Left renal cortex interstitium (tissue), 4 donors: ENCODE measurements at regions not wholly inside any gene's neighbourhood (a gene's known extent, or its start where the extent isn't known, plus 50 kb on each side); places are given as distances from the start of the nearest gene placed in this dataset.
A peak's percentile ranks its signal among the peaks of the same experiment; 100 is the strongest.
"Not testable (repeated sequence)": the region's sequence is repeated elsewhere in the genome, so short reads cannot be mapped to it uniquely, and the experiment has no call there.

Experiments
- DNase-seq, 4 donors: peaks; one replicate each; pipeline ENCODE4 v3.0.0-alpha.2; 2013; ENCODE audit warnings: low read depth in 4 of 4, low spot score in 2 of 4, missing footprints in 1 of 4

- DNase-seq: not testable (repeated sequence)
Observed at GRCh38 chr10:64360240-64360639, 839.0 kb downstream of the REEP3 start.

GRCh38 chr10:64363687-64364086 lies 842.5 kb downstream of the REEP3 start:
- no peak for DNase-seq

GRCh38 chr10:64365663-64366062 lies 844.5 kb downstream of the REEP3 start:
- no peak for DNase-seq

- DNase-seq: no peak
Observed at GRCh38 chr10:64368298-64368697, 847.1 kb downstream of the REEP3 start.

GRCh38 chr10:64369885-64370773 lies 848.9 kb downstream of the REEP3 start:
- peak in 1 of 4 donors; percentile 20 for DNase-seq

GRCh38 chr10:64374346-64374745 lies 853.1 kb downstream of the REEP3 start:
- no peak for DNase-seq

- DNase-seq: no peak
Observed at GRCh38 chr10:64376167-64376566, 855.0 kb downstream of the REEP3 start.

- no peak for DNase-seq
Observed at GRCh38 chr10:64379898-64380297, 858.7 kb downstream of the REEP3 start.

- no peak for DNase-seq
Observed at GRCh38 chr10:64385355-64385754, 864.2 kb downstream of the REEP3 start.

GRCh38 chr10:64394744-64395143 lies 873.5 kb downstream of the REEP3 start:
- DNase-seq: no peak

GRCh38 chr10:64396105-64396708 lies 875.0 kb downstream of the REEP3 start:
- no peak for DNase-seq

- no peak for DNase-seq
Observed at GRCh38 chr10:64397125-64397524, 875.9 kb downstream of the REEP3 start.

- no peak for DNase-seq
Observed at GRCh38 chr10:64408391-64409183, 887.4 kb downstream of the REEP3 start.

GRCh38 chr10:64409349-64409748 lies 888.1 kb downstream of the REEP3 start:
- no peak for DNase-seq

- no peak for DNase-seq
Observed at GRCh38 chr10:64416011-64416410, 894.8 kb downstream of the REEP3 start.

- DNase-seq: no peak
Observed at GRCh38 chr10:64419461-64419860, 898.3 kb downstream of the REEP3 start.

GRCh38 chr10:64426745-64427144 lies 905.5 kb downstream of the REEP3 start:
- DNase-seq: no peak

- peak in 2 of 4 donors; percentile 0 to 3 for DNase-seq
Observed at GRCh38 chr10:64430690-64431323, 909.6 kb downstream of the REEP3 start.

- not testable (repeated sequence) for DNase-seq
Observed at GRCh38 chr10:64441872-64442271, 920.7 kb downstream of the REEP3 start.

- DNase-seq: no peak
Observed at GRCh38 chr10:64444163-64444562, 923.0 kb downstream of the REEP3 start.

- DNase-seq: no peak
Observed at GRCh38 chr10:64444564-64444963, 923.4 kb downstream of the REEP3 start.
